Fibroblast of villous mesenchyme (primary cell): ENCODE measurements at regions not wholly inside any gene's neighbourhood (a gene's known extent, or its start where the extent isn't known, plus 50 kb on each side); places are given as distances from the start of the nearest gene placed in this dataset.

ENCODE experiments used
- DNase-seq: peaks from one replicate; pipeline ENCODE4 v3.0.0-alpha.2; 2010; ENCODE audit warnings: low read depth
- H3K4me3 ChIP-seq: 2 replicates; pipeline ENCODE4 v1.5.1; 2011; ENCODE audit warnings: low read depth, mild to moderate bottlenecking, low read length
- CTCF ChIP-seq: IDR thresholded peaks from 2 replicates; pipeline ENCODE4 v1.5.1; 2012; ENCODE audit warnings: low read depth, mild to moderate bottlenecking, low read length; ENCODE audit not compliant: insufficient read depth

DNA sequence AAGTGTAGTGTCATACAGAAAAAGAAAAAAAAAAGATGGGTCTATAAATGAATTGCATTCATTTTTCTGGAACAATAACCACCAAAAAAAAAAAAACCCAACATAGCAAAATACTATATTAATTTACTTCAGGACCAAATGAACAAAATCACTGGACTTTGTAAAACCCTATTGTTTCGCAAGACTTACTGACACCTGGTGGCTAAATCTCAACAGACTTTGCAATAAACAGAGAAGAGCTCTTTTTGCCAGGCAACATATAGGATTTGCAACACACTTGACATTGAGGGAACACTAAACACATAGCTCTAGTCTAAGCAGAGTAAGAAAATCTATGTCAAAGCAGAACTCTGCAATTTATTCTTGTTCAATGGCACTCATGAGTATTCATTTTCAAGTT, 990.2 kb downstream of the STPG2 start:
- no peak overlapping the region for H3K4me3 ChIP-seq
- no peak for TF ChIP-seq CTCF
- DNase-seq = no peak

DNA sequence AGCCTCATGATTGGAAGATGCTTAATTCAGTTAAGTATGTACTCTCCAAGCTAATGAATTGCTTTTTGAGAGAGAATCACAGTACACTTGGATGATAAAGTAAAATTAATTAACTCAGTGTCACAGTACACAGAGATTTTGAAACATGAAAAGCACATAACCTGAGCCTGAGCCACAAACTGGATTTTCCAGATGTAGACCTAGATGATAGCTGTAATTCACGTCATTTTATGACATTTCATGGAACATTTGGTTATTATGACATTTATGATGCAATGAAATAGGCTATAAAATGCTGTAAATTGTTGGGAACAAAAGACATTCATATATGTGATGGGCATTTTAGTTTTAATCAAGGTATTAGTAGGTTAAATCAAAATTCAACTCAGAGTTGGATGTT, 983.7 kb downstream of the STPG2 start:
- no peak for DNase-seq
- no peak overlapping the region for H3K4me3 ChIP-seq
- TF ChIP-seq CTCF = no peak

- DNase-seq = no peak
- TF ChIP-seq CTCF = no peak
- no peak overlapping the region for H3K4me3 ChIP-seq
Observed at GRCh38 chr4:97185233-97185632, 958.0 kb downstream of the STPG2 start.

DNA sequence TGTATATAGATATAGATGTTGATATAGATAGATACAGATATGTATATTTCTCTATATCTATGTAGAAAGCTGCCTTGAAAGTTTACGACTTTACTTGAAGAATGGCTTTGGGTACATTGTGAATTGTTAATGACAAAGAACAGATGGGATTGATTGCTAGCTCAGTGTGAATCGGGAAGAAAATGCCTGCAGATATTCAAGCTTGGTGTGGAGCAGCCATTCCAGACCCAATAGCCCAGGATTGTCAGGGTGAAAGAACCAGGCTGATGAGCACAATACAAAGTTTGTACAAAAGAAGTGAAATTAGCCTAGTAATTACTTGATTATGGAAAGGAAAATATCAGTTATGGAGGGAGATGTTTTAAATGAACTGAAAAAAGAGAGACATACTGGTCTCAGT, 946.2 kb downstream of the STPG2 start:
- no peak overlapping the region for H3K4me3 ChIP-seq
- no peak for TF ChIP-seq CTCF
- DNase-seq = no peak

DNA sequence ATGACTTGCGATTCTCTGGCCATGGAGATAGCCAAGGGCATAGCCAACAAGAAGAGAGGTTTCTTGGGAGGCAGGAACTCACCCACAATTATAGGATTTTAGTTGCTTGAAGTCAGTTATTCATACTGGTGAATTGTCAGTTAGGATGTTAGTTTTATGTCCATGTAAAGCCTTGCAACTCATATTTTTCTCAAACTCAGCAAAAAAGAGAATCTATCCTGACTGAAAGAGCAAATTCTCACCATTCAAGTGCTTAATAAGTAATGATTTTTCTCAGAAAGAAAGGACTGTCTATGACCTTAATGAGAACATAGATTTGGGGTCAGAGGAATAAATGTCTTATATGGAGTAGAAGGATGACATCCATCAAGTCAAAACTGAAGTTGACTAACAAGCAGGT, 934.5 kb downstream of the STPG2 start:
- DNase-seq = no peak
- H3K4me3 ChIP-seq = no peak overlapping the region
- no peak for TF ChIP-seq CTCF

- H3K4me3 ChIP-seq = no peak overlapping the region
- no peak for DNase-seq
- no peak for TF ChIP-seq CTCF
Observed at GRCh38 chr4:97215409-97215941, 927.8 kb downstream of the STPG2 start.

DNA sequence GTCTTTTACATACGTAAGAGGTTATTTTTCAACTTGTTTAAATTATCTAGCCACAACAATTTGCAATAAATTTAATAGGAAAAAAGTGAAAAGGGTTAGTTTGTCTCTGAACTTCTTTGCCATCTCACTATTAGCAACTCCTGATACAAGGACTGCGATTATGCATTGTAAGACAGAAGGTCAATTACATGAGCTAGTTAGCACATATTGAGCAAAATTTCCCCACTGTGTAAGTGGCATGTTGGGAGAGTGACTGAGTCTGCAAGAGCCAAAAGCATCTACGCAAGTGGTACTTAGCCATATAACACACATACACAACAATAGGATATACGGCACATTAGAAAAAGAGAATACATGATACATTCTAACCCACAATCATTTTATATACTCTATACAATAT, 927.2 kb downstream of the STPG2 start:
- no peak for TF ChIP-seq CTCF
- no peak overlapping the region for H3K4me3 ChIP-seq
- DNase-seq = no peak
